Neural progenitor cell (in vitro differentiated cells): ENCODE measurements at regions not wholly inside any gene's neighbourhood (a gene's known extent, or its start where the extent isn't known, plus 50 kb on each side); places are given as distances from the start of the nearest gene placed in this dataset.
"Not testable (repeated sequence)": the region's sequence is repeated elsewhere in the genome, so short reads cannot be mapped to it uniquely, and the experiment has no call there.

ENCODE experiments used
- DNase-seq: peaks from one replicate; pipeline ENCODE4 v3.0.0-alpha.2; 2016; ENCODE audit warnings: low spot score
- H2AFZ ChIP-seq: fragments of 200-600 bp; sonication (generic); replicated peaks from 2 replicates; pipeline ENCODE4 v1.6.1; 2016; ENCODE audit warnings: antibody characterized with exemption
- H3F3A ChIP-seq: fragments of 200-600 bp; sonication (generic); 2 replicates; pipeline ENCODE4 v1.6.1; 2016; ENCODE audit warnings: antibody characterized with exemption, low read depth
- H3K27ac ChIP-seq: fragments of 200-600 bp; sonication (generic); 2 replicates; pipeline ENCODE4 v1.5.1; 2016; ENCODE audit warnings: mild to moderate bottlenecking
- H3K27me3 ChIP-seq: fragments of 200-600 bp; sonication (generic); 2 replicates; pipeline ENCODE4 v1.6.1; 2016; ENCODE audit warnings: mild to moderate bottlenecking, moderate library complexity
- H3K36me3 ChIP-seq: fragments of 200-600 bp; sonication (generic); 2 replicates; pipeline ENCODE4 v1.5.1; 2016
- H3K4me1 ChIP-seq: fragments of 200-600 bp; sonication (generic); 2 replicates; pipeline ENCODE4 v1.6.1; 2016; ENCODE audit warnings: mixed run types
- H3K4me2 ChIP-seq: fragments of 200-600 bp; sonication (generic); 2 replicates; pipeline ENCODE4 v1.6.1; 2016
- H3K4me3 ChIP-seq: fragments of 200-600 bp; sonication (generic); 2 replicates; pipeline ENCODE4 v1.5.1; 2016
- H3K79me2 ChIP-seq: fragments of 200-600 bp; sonication (generic); 2 replicates; pipeline ENCODE4 v1.6.1; 2016; ENCODE audit warnings: low read depth
- H3K9ac ChIP-seq: fragments of 200-600 bp; sonication (generic); 2 replicates; pipeline ENCODE4 v1.6.1; 2016
- H3K9me3 ChIP-seq: fragments of 200-600 bp; sonication (generic); 2 replicates; pipeline ENCODE4 v1.5.1; 2016; ENCODE audit warnings: low read depth
- H4K20me1 ChIP-seq: fragments of 200-600 bp; sonication (generic); 2 replicates; pipeline ENCODE4 v1.6.1; 2016; ENCODE audit warnings: low read depth
- H3K27ac Mint-ChIP-seq: 3 replicates; pipeline ENCODE4 v1.8.0; 2021; ENCODE audit warnings: mixed read lengths
- H3K27me3 Mint-ChIP-seq: 2 replicates; pipeline ENCODE4 v1.8.0; 2022; ENCODE audit warnings: low read depth, mild to moderate bottlenecking, inconsistent platforms, moderate library complexity, mixed read lengths; ENCODE audit not compliant: insufficient read depth
- H3K36me3 Mint-ChIP-seq: 3 replicates; pipeline ENCODE4 v1.8.0; 2021; ENCODE audit warnings: mixed read lengths
- H3K4me1 Mint-ChIP-seq: 3 replicates; pipeline ENCODE4 v1.8.0; 2021; ENCODE audit warnings: mixed read lengths
- H3K4me3 Mint-ChIP-seq: 3 replicates; pipeline ENCODE4 v1.8.0; 2021; ENCODE audit warnings: mild to moderate bottlenecking, moderate library complexity, mixed read lengths
- H3K9me3 Mint-ChIP-seq: 3 replicates; pipeline ENCODE4 v1.8.0; 2020; ENCODE audit warnings: mixed read lengths
- CTCF ChIP-seq: fragments of 200-600 bp; sonication (generic); IDR thresholded peaks from 2 replicates; pipeline ENCODE4 v1.5.1; 2017; ENCODE audit warnings: antibody characterized with exemption, mild to moderate bottlenecking

- H3F3A ChIP-seq, H3K27ac Mint-ChIP-seq, H3K79me2 ChIP-seq, H3K9me3 Mint-ChIP-seq, H3K27me3 Mint-ChIP-seq, H2AFZ ChIP-seq, H3K9me3 ChIP-seq, H3K36me3 ChIP-seq, H3K4me3 Mint-ChIP-seq, H3K27me3 ChIP-seq, H3K27ac ChIP-seq, DNase-seq, H3K4me1 ChIP-seq, H3K36me3 Mint-ChIP-seq, H3K9ac ChIP-seq, H3K4me2 ChIP-seq, H4K20me1 ChIP-seq, H3K4me3 ChIP-seq, H3K4me1 Mint-ChIP-seq: not testable (repeated sequence)
These were observed 54.7 kb upstream of the NBPF15 start for GRCh38 chr1:144516172-144516571.

GRCh38 chr1:144516906-144517305 is 55.4 kb upstream of the NBPF15 start:
- H3K9me3 Mint-ChIP-seq, H3K27me3 Mint-ChIP-seq, H3K27ac Mint-ChIP-seq, H3K4me3 ChIP-seq, H3K27me3 ChIP-seq, H2AFZ ChIP-seq, DNase-seq, H3K9ac ChIP-seq, H3F3A ChIP-seq, H3K79me2 ChIP-seq, H3K36me3 ChIP-seq, H3K27ac ChIP-seq, H3K9me3 ChIP-seq, H3K4me2 ChIP-seq, H4K20me1 ChIP-seq, H3K4me1 Mint-ChIP-seq, H3K4me1 ChIP-seq, H3K36me3 Mint-ChIP-seq, H3K4me3 Mint-ChIP-seq: not testable (repeated sequence)

GRCh38 chr1:144518439-144518838 is 57.0 kb upstream of the NBPF15 start:
- not testable (repeated sequence) for H3K9me3 ChIP-seq, H3K27me3 ChIP-seq, H3K79me2 ChIP-seq, H2AFZ ChIP-seq, H3K9ac ChIP-seq, H3K27ac ChIP-seq, H3F3A ChIP-seq, H3K4me3 ChIP-seq, H3K36me3 ChIP-seq, H3K4me1 ChIP-seq, H3K36me3 Mint-ChIP-seq, H3K9me3 Mint-ChIP-seq, H3K4me3 Mint-ChIP-seq, H3K4me1 Mint-ChIP-seq, DNase-seq, H3K4me2 ChIP-seq, H4K20me1 ChIP-seq, H3K27me3 Mint-ChIP-seq
- peak overlapping the region; percentile 95 for H3K27ac Mint-ChIP-seq

- H3K36me3 ChIP-seq, H4K20me1 ChIP-seq, H3K9ac ChIP-seq, H3F3A ChIP-seq, H3K4me3 ChIP-seq, H3K4me3 Mint-ChIP-seq, H2AFZ ChIP-seq, DNase-seq, H3K27me3 ChIP-seq, H3K4me2 ChIP-seq, H3K79me2 ChIP-seq, H3K9me3 ChIP-seq, H3K36me3 Mint-ChIP-seq, H3K9me3 Mint-ChIP-seq, H3K27ac ChIP-seq, H3K4me1 ChIP-seq, H3K27me3 Mint-ChIP-seq, H3K27ac Mint-ChIP-seq: not testable (repeated sequence)
- H3K4me1 Mint-ChIP-seq, result peaks cover 11% of the 10 kb centered on the region
These were observed 58.2 kb upstream of the NBPF15 start for GRCh38 chr1:144519528-144520189.

GRCh38 chr1:144523661-144524407 is 62.4 kb upstream of the NBPF15 start:
- Histone ChIP-seq H3K4me2 (peak overlapping the region; percentile 67), H3K4me3 (peak overlapping the region; percentile 43), H3K9ac (peak overlapping the region; percentile 90), H3K27ac (peak overlapping the region; percentile 97), H2AFZ (peak overlapping the region; percentile 53)
- peak; percentile 79 for DNase-seq
- peak overlapping the region; percentile 100 for H3K27ac Mint-ChIP-seq
- H3K9me3 ChIP-seq, H3K36me3 Mint-ChIP-seq, H4K20me1 ChIP-seq, H3K4me1 Mint-ChIP-seq, H3K27me3 ChIP-seq, H3K4me1 ChIP-seq, H3F3A ChIP-seq, H3K79me2 ChIP-seq, H3K27me3 Mint-ChIP-seq, H3K36me3 ChIP-seq, H3K9me3 Mint-ChIP-seq: not testable (repeated sequence)
- peak overlapping the region; percentile 86 for H3K4me3 Mint-ChIP-seq

- H3K4me3 Mint-ChIP-seq, H3K9me3 Mint-ChIP-seq, H3K9ac ChIP-seq, H3K79me2 ChIP-seq, H3K27ac ChIP-seq, H4K20me1 ChIP-seq, H3K4me3 ChIP-seq, H3K27ac Mint-ChIP-seq, H3K4me1 ChIP-seq, H3K36me3 ChIP-seq, H3F3A ChIP-seq, H3K4me2 ChIP-seq, H3K27me3 Mint-ChIP-seq, DNase-seq, H3K9me3 ChIP-seq, H3K36me3 Mint-ChIP-seq, H3K27me3 ChIP-seq: not testable (repeated sequence)
- H2AFZ ChIP-seq, result peak overlapping the region; percentile 34
- TF ChIP-seq CTCF, result peak; percentile 52
- H3K4me1 Mint-ChIP-seq, result peaks cover 12% of the 10 kb centered on the region
These were observed 60.5 kb upstream of the PPIAL4F start for GRCh38 chr1:144532156-144532607.

- not testable (repeated sequence) for H3K79me2 ChIP-seq, H3K9ac ChIP-seq, H3K27ac Mint-ChIP-seq, H3K27ac ChIP-seq, H3K4me2 ChIP-seq, DNase-seq, H3K27me3 Mint-ChIP-seq, H3K4me3 ChIP-seq, H3K27me3 ChIP-seq, H3K9me3 Mint-ChIP-seq, H3K4me3 Mint-ChIP-seq, H3K36me3 Mint-ChIP-seq, H3F3A ChIP-seq, H3K4me1 ChIP-seq, H3K9me3 ChIP-seq, H3K36me3 ChIP-seq, H4K20me1 ChIP-seq
- H2AFZ ChIP-seq, result peak overlapping the region; percentile 34
- H3K4me1 Mint-ChIP-seq, result peaks cover 12% of the 10 kb centered on the region
These were observed 59.2 kb upstream of the PPIAL4F start for GRCh38 chr1:144533480-144533879.
